K562 (cell line): ENCODE measurements at regions not wholly inside any gene's neighbourhood (a gene's known extent, or its start where the extent isn't known, plus 50 kb on each side); places are given as distances from the start of the nearest gene placed in this dataset.
"Not testable (repeated sequence)": the region's sequence is repeated elsewhere in the genome, so short reads cannot be mapped to it uniquely, and the experiment has no call there.

ENCODE experiments used
- ATAC-seq: fragments of 200-7000 bp; cut with Tn5 transposase; 3 replicates; pipeline ENCODE4 v1.9.1; 2020; ENCODE audit warnings: moderate library complexity
- BruUV-seq: library from RNA; stranded (reverse); fragments of 400-500 nt; replicated peaks from 2 replicates; lab custom pipeline; 2021; lab: Mats Ljungman, UMichigan
- CTCF ChIA-PET: fragments of 300-600 bp; formaldehyde crosslinking; extraction: SDS; loops from one replicate; lab custom pipeline; 2021; ENCODE audit warnings: low intra/inter-chr PET ratio; lab: Yijun Ruan, JAX
- POLR2A ChIA-PET: fragments of 300-600, 350-650 bp; sonication (Branson Sonifier 250); formaldehyde crosslinking; extraction: SDS; loops from one replicate; lab custom pipeline; 2021; ENCODE audit warnings: antibody characterized with exemption, inconsistent platforms; lab: Yijun Ruan, JAX
- DNase-seq, 4 experiments: peaks; one replicate each; pipeline versions ENCODE4 v3.0.0 to v3.0.0-alpha.2; 2011 to 2018; ENCODE audit warnings: low spot score in 3 of 4, mixed read lengths in 3 of 4; ENCODE audit errors: extremely low read depth in 1 of 4
- FAIRE-seq: peaks from 2 replicates; lab custom pipeline; 2011; peaks lifted over from hg19 to GRCh38; lab: Jason Lieb, UNC
- H2AFZ ChIP-seq: 2 replicates; pipeline ENCODE4 v1.6.0; 2011; ENCODE audit warnings: low read depth, low read length, control low read depth, inconsistent platforms
- H3K27ac ChIP-seq: fragments of 200-600 bp; 3 replicates; pipeline ENCODE4 v1.8.0; 2011; ENCODE audit warnings: low read depth, mild to moderate bottlenecking, control low read depth, inconsistent platforms, low read length, moderate library complexity, mixed read lengths; ENCODE audit errors: extremely low read depth
- H3K27me3 ChIP-seq, 2 experiments: fragments of 300-600 bp in 1 of 2; 2 replicates in 1 of 2; 3 replicates in 1 of 2; pipeline versions ENCODE4 v1.6.0 to v1.8.0; 2011; ENCODE audit warnings: inconsistent platforms in 2 of 2, low read length in 2 of 2, mild to moderate bottlenecking in 1 of 2, mixed read lengths in 1 of 2, moderate library complexity in 1 of 2; ENCODE audit not compliant: control insufficient read depth in 2 of 2, insufficient read depth in 2 of 2
- H3K36me3 ChIP-seq: fragments of 300-600 bp; 3 replicates; pipeline ENCODE4 v1.8.0; 2011; ENCODE audit warnings: mild to moderate bottlenecking, low read length, inconsistent platforms; ENCODE audit not compliant: control insufficient read depth, insufficient read depth
- H3K4me1 ChIP-seq, 2 experiments: fragments of 200-600 bp in 1 of 2; replicated peaks in 1 of 2; 2 replicates in 1 of 2; 3 replicates in 1 of 2; pipeline versions ENCODE4 v1.5.1 to v1.8.0; 2011; ENCODE audit warnings: inconsistent platforms in 2 of 2, low read length in 2 of 2, mild to moderate bottlenecking in 1 of 2, mixed read lengths in 1 of 2, moderate library complexity in 1 of 2; ENCODE audit not compliant: control insufficient read depth in 2 of 2, insufficient read depth in 2 of 2
- H3K4me2 ChIP-seq: 2 replicates; pipeline ENCODE4 v1.6.1; 2011; ENCODE audit warnings: low read length, control low read depth, inconsistent platforms, mixed read lengths; ENCODE audit not compliant: insufficient read depth
- H3K4me3 ChIP-seq: fragments of 200-600 bp; sonication (generic), shearing (Covaris generic); 2 replicates; pipeline ENCODE4 v1.5.1; 2016; ENCODE audit warnings: control low read depth, inconsistent platforms
- H3K79me2 ChIP-seq: fragments of 200-600 bp; 3 replicates; pipeline ENCODE4 v1.8.0; 2011; ENCODE audit warnings: low read length, inconsistent platforms; ENCODE audit not compliant: control insufficient read depth, insufficient read depth
- H3K9ac ChIP-seq, 2 experiments: 2 replicates each; pipeline versions ENCODE4 v1.6.0 to v1.6.1; 2011; ENCODE audit warnings: low read depth in 2 of 2, low read length in 2 of 2, control low read depth in 1 of 2, inconsistent platforms in 1 of 2, mild to moderate bottlenecking in 1 of 2, mixed read lengths in 1 of 2; ENCODE audit not compliant: insufficient read depth in 1 of 2
- H3K9me1 ChIP-seq: one replicate; pipeline ENCODE4 v1.6.0; 2011; ENCODE audit warnings: inconsistent platforms, mild to moderate bottlenecking, low read length, moderate library complexity; ENCODE audit not compliant: control insufficient read depth, insufficient read depth
- H3K9me3 ChIP-seq: replicated peaks from 2 replicates; pipeline ENCODE4 v1.5.1; 2011; ENCODE audit warnings: low read depth, low read length, inconsistent platforms; ENCODE audit not compliant: control insufficient read depth, insufficient read depth
- H4K20me1 ChIP-seq: replicated peaks from 2 replicates; pipeline ENCODE4 v1.6.1; 2011; ENCODE audit warnings: low read length, inconsistent platforms, mixed read lengths; ENCODE audit not compliant: control insufficient read depth, insufficient read depth
- E2F3 ChIP-seq: fragments of 250-450 bp; sonication (Bioruptor Pico); IDR thresholded peaks from 2 replicates; pipeline ENCODE4 v1.4.0; 2020; ENCODE audit warnings: mild to moderate bottlenecking
- ESRRB ChIP-seq: fragments of 250-450 bp; sonication (Bioruptor Pico); IDR thresholded peaks from 2 replicates; pipeline ENCODE4 v1.5.0; 2020; ENCODE audit warnings: mild to moderate bottlenecking, moderate library complexity, borderline replicate concordance
- ETV6 ChIP-seq, 3 experiments: fragments of 150-350 bp in 1 of 3; sonication (generic) in 1 of 3; formaldehyde crosslinking in 1 of 3; IDR thresholded peaks; 2 replicates each; pipeline versions ENCODE4 v1.6.1 to v1.8.0; 2014 to 2022; ENCODE audit warnings: borderline replicate concordance in 2 of 3, low read depth in 2 of 3, antibody characterized with exemption in 1 of 3, low read length in 1 of 3, mild to moderate bottlenecking in 1 of 3, missing genetic modification reagents in 1 of 3
- GABPB1 ChIP-seq: sonication (generic); formaldehyde crosslinking; IDR thresholded peaks from 2 replicates; pipeline ENCODE4 v1.8.0; 2022; ENCODE audit warnings: mild to moderate bottlenecking, missing genetic modification reagents
- KAT8 ChIP-seq: fragments of 450-650 bp; IDR thresholded peaks from 2 replicates; pipeline ENCODE4 v1.6.1; 2016; ENCODE audit warnings: low read depth, mild to moderate bottlenecking
- RFX7 ChIP-seq: fragments of 250-450 bp; sonication (Bioruptor Pico); IDR thresholded peaks from 2 replicates; pipeline ENCODE4 v1.5.1; 2021; ENCODE audit warnings: mild to moderate bottlenecking
- SREBF2 ChIP-seq: sonication (generic); formaldehyde crosslinking; IDR thresholded peaks from 2 replicates; pipeline ENCODE4 v1.4.0; 2020; ENCODE audit warnings: mild to moderate bottlenecking, missing genetic modification reagents
- TCF3 ChIP-seq: sonication (generic); formaldehyde crosslinking; IDR thresholded peaks from 2 replicates; pipeline ENCODE4 v1.4.0; 2020; ENCODE audit warnings: mild to moderate bottlenecking, missing genetic modification reagents
- THAP12 ChIP-seq: fragments of 250-450 bp; sonication (Bioruptor Pico); IDR thresholded peaks from 2 replicates; pipeline ENCODE4 v1.9.0; 2021; ENCODE audit warnings: mild to moderate bottlenecking, inconsistent platforms
- USF2 ChIP-seq: sonication (generic); formaldehyde crosslinking; IDR thresholded peaks from 2 replicates; pipeline ENCODE4 v1.5.0; 2020; ENCODE audit warnings: missing genetic modification reagents
- ZNF239 ChIP-seq: fragments of 250-450 bp; sonication (Bioruptor Pico); IDR thresholded peaks from 2 replicates; pipeline ENCODE4 v1.4.0; 2020; ENCODE audit warnings: mild to moderate bottlenecking
- ZNF347 ChIP-seq: fragments of 450-650 bp; formaldehyde crosslinking; IDR thresholded peaks from 2 replicates; pipeline ENCODE4 v1.4.0; 2020; ENCODE audit warnings: low read depth, mild to moderate bottlenecking, moderate library complexity
- ZNF384 ChIP-seq: IDR thresholded peaks from 2 replicates; pipeline ENCODE4 v1.6.1; 2012; ENCODE audit warnings: low read depth, low read length, improper control_type of control experiment
- ZNF507 ChIP-seq: conservative IDR thresholded peaks from 2 replicates; pipeline ENCODE4 v1.6.1; 2017; ENCODE audit warnings: missing genetic modification characterization, missing compliant biosample characterization
- ZNF644 ChIP-seq: fragments of 200-800 bp; sonication (Bioruptor generic); IDR thresholded peaks from 2 replicates; pipeline ENCODE4 v1.6.1; 2016; ENCODE audit warnings: low read depth, missing genetic modification characterization, missing compliant biosample characterization
- WGBS: fragments of 100-300 bp; shearing (Covaris generic); methylation state at CpG from one replicate; pipeline ENCODE4 v1.1.6; 2016; ENCODE audit warnings: low coverage, mixed read lengths; ENCODE audit not compliant: insufficient coverage; ENCODE audit errors: missing lambda C conversion rate; 5-methylcytosine and 5-hydroxymethylcytosine counted together
- in situ Hi-C: fragments of 300-500 bp; cut with MboI; formaldehyde crosslinking; loops from 4 replicates; pipeline ENCODE4 v1.15.0; 2018; ENCODE audit warnings: inconsistent platforms, mixed read lengths
- intact Hi-C: fragments of 100-400 bp; cut with micrococcal nuclease; formaldehyde crosslinking; loops from 2 replicates; pipeline ENCODE4 v1.14.2; 2022

GRCh38 chr4:148533851-148534250, 91.6 kb upstream of the NR3C2 start:
- H2AFZ ChIP-seq, H4K20me1 ChIP-seq, H3K36me3 ChIP-seq, H3K9me1 ChIP-seq, H3K4me3 ChIP-seq, CTCF ChIA-PET, FAIRE-seq, in situ Hi-C loops, BruUV-seq, H3K27me3 ChIP-seq, H3K9me3 ChIP-seq, POLR2A ChIA-PET, H3K27ac ChIP-seq, ATAC-seq, H3K9ac ChIP-seq, DNase-seq, H3K4me1 ChIP-seq, H3K4me2 ChIP-seq, H3K79me2 ChIP-seq, intact Hi-C loops: not testable (repeated sequence)
- WGBS: 0% methylated on average over 1 of the region's 1 CpG
- 0 out of 2 replicates have a peak, but pooled peaks have one; percentile 17 for TF ChIP-seq ZNF507

- H3K9ac ChIP-seq: no peak overlapping the region
- ChIA-PET CTCF (no interaction called here), POLR2A (no interaction called here)
- no peaks in the 10 kb centered on the region for H3K36me3 ChIP-seq
- H3K4me1 ChIP-seq: no peaks in the 10 kb centered on the region
- H4K20me1 ChIP-seq: no peaks in the 10 kb centered on the region
- no peak overlapping the region for H2AFZ ChIP-seq
- H3K4me2 ChIP-seq: no peak overlapping the region
- DNase-seq (no peak), ATAC-seq (no peak), FAIRE-seq (no peak)
- no peak overlapping the region for H3K4me3 ChIP-seq
- H3K79me2 ChIP-seq: no peaks in the 10 kb centered on the region
- no peaks in the 10 kb centered on the region for H3K9me1 ChIP-seq
- H3K27ac ChIP-seq: no peak overlapping the region
- no TSS peak for BruUV-seq
- in situ Hi-C loops: no loop called here
- H3K9me3 ChIP-seq: no peaks in the 10 kb centered on the region
- no peaks in the 10 kb centered on the region for H3K27me3 ChIP-seq
- intact Hi-C loops: no loop called here
- TF ChIP-seq SREBF2 (CRISPR knock-in tag) (no peak), KAT8 (no peak), ETV6 (IDR thresholded peaks at IDR 0.05; ENCODE audit: borderline replicate concordance in 1 of 2, low read depth in 2 of 2, low read length in 1 of 2) (no peak), ETV6 (CRISPR knock-in tag; IDR thresholded peaks at IDR 0.05; ENCODE audit: borderline replicate concordance) (no peak), THAP12 (CRISPR knock-in tag) (no peak), TCF3 (CRISPR knock-in tag) (no peak), ZNF644 (tag) (no peak), ESRRB (no peak), ZNF384 (no peak), ZNF347 (CRISPR knock-in tag) (no peak), ZNF239 (CRISPR knock-in tag) (no peak), RFX7 (CRISPR knock-in tag) (no peak), E2F3 (CRISPR knock-in tag) (no peak), USF2 (CRISPR knock-in tag) (no peak), GABPB1 (CRISPR knock-in tag) (no peak)
Observed at GRCh38 chr4:148530114-148530513, 87.9 kb upstream of the NR3C2 start.
